HG03025 (cell line): ENCODE measurements at regions not wholly inside any gene's neighbourhood (a gene's known extent, or its start where the extent isn't known, plus 50 kb on each side); places are given as distances from the start of the nearest gene placed in this dataset.
"Not testable (repeated sequence)": the region's sequence is repeated elsewhere in the genome, so short reads cannot be mapped to it uniquely, and the experiment has no call there.

Experiments used
- ATAC-seq: cut with Tn5 transposase; IDR thresholded peaks from one replicate; pipeline ENCODE4 v1.9.1; 2021; ENCODE audit warnings: mild to moderate bottlenecking, moderate library complexity; ENCODE audit not compliant: unreplicated experiment, low FRiP score

GRCh38 chr3:190995156-190995555 lies 132.7 kb upstream of the GMNC start:
- no peak for ATAC-seq

- ATAC-seq: no peak
These were observed 128.4 kb upstream of the GMNC start for GRCh38 chr3:190990898-190991297.

GRCh38 chr3:190989218-190989617 lies 126.7 kb upstream of the GMNC start:
- no peak for ATAC-seq

- ATAC-seq: no peak
These were observed 125.6 kb upstream of the GMNC start for GRCh38 chr3:190988102-190988501.

GRCh38 chr3:190984502-190985244 lies 122.2 kb upstream of the GMNC start:
- no peak for ATAC-seq

- ATAC-seq: no peak
These were observed 121.4 kb upstream of the GMNC start for GRCh38 chr3:190983875-190984274.

- no peak for ATAC-seq
These were observed 111.3 kb upstream of the GMNC start for GRCh38 chr3:190973771-190974170.

GRCh38 chr3:190972840-190973270 lies 110.4 kb upstream of the GMNC start:
- ATAC-seq: no peak

- no peak for ATAC-seq
These were observed 109.7 kb upstream of the GMNC start for GRCh38 chr3:190972196-190972595.

- ATAC-seq: no peak
These were observed 108.1 kb upstream of the GMNC start for GRCh38 chr3:190970560-190970959.

GRCh38 chr3:190968616-190969015 lies 106.1 kb upstream of the GMNC start:
- ATAC-seq: no peak

GRCh38 chr3:190964931-190965330 lies 102.4 kb upstream of the GMNC start:
- not testable (repeated sequence) for ATAC-seq

- ATAC-seq: no peak
These were observed 96.6 kb upstream of the GMNC start for GRCh38 chr3:190959077-190959476.

- no peak for ATAC-seq
These were observed 79.3 kb upstream of the GMNC start for GRCh38 chr3:190941694-190942260.

GRCh38 chr3:190934616-190935015 lies 72.1 kb upstream of the GMNC start:
- ATAC-seq: not testable (repeated sequence)

- no peak for ATAC-seq
These were observed 64.1 kb upstream of the GMNC start for GRCh38 chr3:190926619-190927018.

GRCh38 chr3:190912736-190913135 lies 50.2 kb upstream of the GMNC start:
- no peak for ATAC-seq
